Vagina (tissue), 2 donors: ENCODE measurements at regions not wholly inside any gene's neighbourhood (a gene's known extent, or its start where the extent isn't known, plus 50 kb on each side); places are given as distances from the start of the nearest gene placed in this dataset.

ENCODE experiments used
- CTCF ChIP-seq, 3 experiments: fragments of 450-650 bp in 2 of 3; fragments of 200-600 bp in 1 of 3; sonication (generic) in 1 of 3; IDR thresholded peaks; one replicate each; pipeline ENCODE4 v1.5.1; 2017 to 2019; ENCODE audit warnings: antibody characterized with exemption in 3 of 3, mild to moderate bottlenecking in 2 of 3, moderate library complexity in 2 of 3
- POLR2A ChIP-seq, 2 donors: fragments of 450-650 bp; IDR thresholded peaks; one replicate each; pipeline ENCODE4 v1.6.1; 2017; ENCODE audit warnings: antibody characterized with exemption in 2 of 2, mild to moderate bottlenecking in 2 of 2, moderate library complexity in 2 of 2
- POLR2AphosphoS5 ChIP-seq, 2 donors: sonication (generic); formaldehyde crosslinking; IDR thresholded peaks; one replicate each; pipeline ENCODE4 v1.9.0; 2017; ENCODE audit warnings: antibody characterized with exemption in 2 of 2, mild to moderate bottlenecking in 2 of 2, low read depth in 1 of 2; ENCODE audit not compliant: insufficient read depth in 1 of 2

GRCh38 chr13:54928071-54928470, 1899.5 kb downstream of the OLFM4 start:
- TF ChIP-seq POLR2A (IDR thresholded peaks at IDR 0.05): no peak
- TF ChIP-seq CTCF (IDR thresholded peaks at IDR 0.05): no peak
- TF ChIP-seq POLR2AphosphoS5 (IDR thresholded peaks at IDR 0.05; ENCODE audit: insufficient read depth in 1 of 2, low read depth in 1 of 2): no peak
